Chondrocyte (in vitro differentiated cells): ENCODE measurements at regions not wholly inside any gene's neighbourhood (a gene's known extent, or its start where the extent isn't known, plus 50 kb on each side); places are given as distances from the start of the nearest gene placed in this dataset.

ENCODE experiments used
- DNase-seq: peaks from one replicate; pipeline ENCODE4 v3.0.0; 2021; ENCODE audit warnings: mixed read lengths, low spot score
- H3K27ac Mint-ChIP-seq: one replicate; pipeline ENCODE4 v1.8.0; 2021; ENCODE audit warnings: mild to moderate bottlenecking, moderate library complexity, mixed read lengths; ENCODE audit not compliant: unreplicated experiment
- H3K27me3 Mint-ChIP-seq: 2 replicates; pipeline ENCODE4 v1.8.0; 2021; ENCODE audit warnings: low read depth, mixed read lengths
- H3K36me3 Mint-ChIP-seq: 2 replicates; pipeline ENCODE4 v1.8.0; 2021; ENCODE audit warnings: low read depth, mixed read lengths
- H3K4me1 Mint-ChIP-seq: 2 replicates; pipeline ENCODE4 v1.8.0; 2021; ENCODE audit warnings: low read depth, mild to moderate bottlenecking, mixed read lengths
- H3K4me3 Mint-ChIP-seq: one replicate; pipeline ENCODE4 v1.8.0; 2021; ENCODE audit warnings: mild to moderate bottlenecking, moderate library complexity, mixed read lengths; ENCODE audit not compliant: unreplicated experiment
- H3K9me3 Mint-ChIP-seq: 2 replicates; pipeline ENCODE4 v1.8.0; 2021; ENCODE audit warnings: low read depth, mixed read lengths
- CTCF ChIP-seq: fragments of 200-600 bp; sonication (generic); IDR thresholded peaks from 2 replicates; pipeline ENCODE4 v1.5.0; 2021; ENCODE audit warnings: antibody characterized with exemption, mild to moderate bottlenecking, moderate library complexity

GRCh38 chr16:61150351-61150750, 885.9 kb downstream of the CDH8 start:
- Mint-ChIP-seq H3K36me3 (no peaks in the 10 kb centered on the region), H3K4me1 (no peaks in the 10 kb centered on the region), H3K27ac (no peak overlapping the region), H3K27me3 (no peaks in the 10 kb centered on the region), H3K4me3 (no peak overlapping the region), H3K9me3 (peaks cover 3% of the 10 kb centered on the region)
- DNase-seq = peak; percentile 34
- no peak for TF ChIP-seq CTCF

- Mint-ChIP-seq H3K36me3 (no peaks in the 10 kb centered on the region), H3K4me1 (no peaks in the 10 kb centered on the region), H3K9me3 (no peaks in the 10 kb centered on the region), H3K27me3 (no peaks in the 10 kb centered on the region), H3K4me3 (no peak overlapping the region), H3K27ac (no peak overlapping the region)
- DNase-seq = peak; percentile 51
- no peak for TF ChIP-seq CTCF
Observed at GRCh38 chr16:61149709-61150108, 886.5 kb downstream of the CDH8 start.

- no peak overlapping the region for H3K4me3 Mint-ChIP-seq
- no peak overlapping the region for H3K27ac Mint-ChIP-seq
- no peaks in the 10 kb centered on the region for H3K4me1 Mint-ChIP-seq
- no peaks in the 10 kb centered on the region for H3K9me3 Mint-ChIP-seq
- no peak for DNase-seq
- peak; percentile 13 for TF ChIP-seq CTCF
- H3K27me3 Mint-ChIP-seq = no peaks in the 10 kb centered on the region
- H3K36me3 Mint-ChIP-seq = no peaks in the 10 kb centered on the region
Observed at GRCh38 chr16:61148930-61149329, 887.3 kb downstream of the CDH8 start.

- H3K4me1 Mint-ChIP-seq = no peaks in the 10 kb centered on the region
- no peaks in the 10 kb centered on the region for H3K36me3 Mint-ChIP-seq
- no peaks in the 10 kb centered on the region for H3K27me3 Mint-ChIP-seq
- H3K4me3 Mint-ChIP-seq = no peak overlapping the region
- no peak overlapping the region for H3K27ac Mint-ChIP-seq
- DNase-seq = no peak
- no peak for TF ChIP-seq CTCF
- H3K9me3 Mint-ChIP-seq = no peaks in the 10 kb centered on the region
Observed at GRCh38 chr16:61146429-61146828, 889.8 kb downstream of the CDH8 start.

GRCh38 chr16:61131447-61131846, 904.8 kb downstream of the CDH8 start:
- no peak for TF ChIP-seq CTCF
- no peaks in the 10 kb centered on the region for H3K36me3 Mint-ChIP-seq
- no peaks in the 10 kb centered on the region for H3K9me3 Mint-ChIP-seq
- peaks cover 2% of the 10 kb centered on the region for H3K27me3 Mint-ChIP-seq
- H3K27ac Mint-ChIP-seq = no peak overlapping the region
- DNase-seq = no peak
- no peak overlapping the region for H3K4me3 Mint-ChIP-seq
- H3K4me1 Mint-ChIP-seq = no peaks in the 10 kb centered on the region
